Thoracic aorta (tissue), 2 donors: ENCODE measurements at regions not wholly inside any gene's neighbourhood (a gene's known extent, or its start where the extent isn't known, plus 50 kb on each side); places are given as distances from the start of the nearest gene placed in this dataset.

Experiments
- ATAC-seq: fragments of 150-250 bp; one replicate; pipeline ENCODE4 v1.8.0; 2017; ENCODE audit warnings: low read depth; ENCODE audit not compliant: insufficient number of reproducible peaks, low FRiP score
- DNase-seq: peaks from one replicate; pipeline ENCODE4 v3.0.0-alpha.2; 2020; ENCODE audit warnings: low spot score
- H3K27ac ChIP-seq, 2 donors: fragments of 200-600 bp; sonication (generic); 1 replicate in 1 of 2; 2 replicates in 1 of 2; pipeline ENCODE4 v1.5.1; 2016; ENCODE audit warnings: mild to moderate bottlenecking in 2 of 2, moderate library complexity in 2 of 2
- H3K27me3 ChIP-seq: fragments of 200-600 bp; sonication (generic); replicated peaks from 2 replicates; pipeline ENCODE4 v1.6.0; 2016; ENCODE audit warnings: mild to moderate bottlenecking; ENCODE audit not compliant: insufficient read depth
- H3K36me3 ChIP-seq: fragments of 200-600 bp; sonication (generic); one replicate; pipeline ENCODE4 v1.5.1; 2016
- H3K4me1 ChIP-seq, 2 donors: fragments of 200-600 bp; sonication (generic); 1 replicate in 1 of 2; 2 replicates in 1 of 2; pipeline versions ENCODE4 v1.5.1 to v1.6.0; 2016; ENCODE audit warnings: low read depth in 2 of 2, mild to moderate bottlenecking in 1 of 2; ENCODE audit not compliant: control insufficient read depth in 1 of 2
- H3K4me3 ChIP-seq: fragments of 200-600 bp; sonication (generic); 2 replicates; pipeline ENCODE4 v1.5.1; 2016; ENCODE audit warnings: mild to moderate bottlenecking
- H3K9me3 ChIP-seq: fragments of 200-600 bp; sonication (generic); 2 replicates; pipeline ENCODE4 v1.5.1; 2016
- CTCF ChIP-seq: fragments of 200-600 bp; sonication (generic); IDR thresholded peaks from one replicate; pipeline ENCODE4 v1.5.1; 2019; ENCODE audit warnings: antibody characterized with exemption

GRCh38 chr1:59083946-59084865, 212.7 kb upstream of the FGGY start:
- no peaks in the 10 kb centered on the region for H3K9me3 ChIP-seq
- H3K4me3 ChIP-seq, result no peak overlapping the region
- no peaks in the 10 kb centered on the region for H3K36me3 ChIP-seq
- DNase-seq (no peak), ATAC-seq (no peak)
- TF ChIP-seq CTCF, result no peak
- H3K4me1 ChIP-seq, result peaks cover 0 to 13% of the 10 kb centered on the region in 2 donors
- peak overlapping the region in 1 of 2 donors; percentile 69 for H3K27ac ChIP-seq
- no peaks in the 10 kb centered on the region for H3K27me3 ChIP-seq

GRCh38 chr1:59085101-59085500, 211.8 kb upstream of the FGGY start:
- ATAC-seq, result no peak
- Histone ChIP-seq H3K9me3 (peaks cover 4% of the 10 kb centered on the region), H3K4me1 (peaks cover 0 to 13% of the 10 kb centered on the region in 2 donors), H3K27me3 (no peaks in the 10 kb centered on the region), H3K27ac (no peak overlapping the region), H3K4me3 (no peak overlapping the region), H3K36me3 (no peaks in the 10 kb centered on the region)
- no peak for TF ChIP-seq CTCF
- DNase-seq, result no peak

- no peaks in the 10 kb centered on the region for H3K27me3 ChIP-seq
- H3K27ac ChIP-seq, result no peak overlapping the region
- no peak overlapping the region for H3K4me3 ChIP-seq
- ATAC-seq, result no peak
- H3K9me3 ChIP-seq, result peaks cover 4% of the 10 kb centered on the region
- H3K36me3 ChIP-seq, result no peaks in the 10 kb centered on the region
- peaks cover 0 to 4% of the 10 kb centered on the region in 2 donors for H3K4me1 ChIP-seq
- TF ChIP-seq CTCF, result no peak
- DNase-seq, result no peak
These were observed 207.7 kb upstream of the FGGY start for GRCh38 chr1:59089036-59089798.

GRCh38 chr1:59089922-59090457, 206.9 kb upstream of the FGGY start:
- no peaks in the 10 kb centered on the region for H3K36me3 ChIP-seq
- H3K4me1 ChIP-seq, result no peaks in the 10 kb centered on the region
- no peak for TF ChIP-seq CTCF
- no peak overlapping the region for H3K4me3 ChIP-seq
- no peaks in the 10 kb centered on the region for H3K27me3 ChIP-seq
- no peak overlapping the region for H3K27ac ChIP-seq
- peaks cover 4% of the 10 kb centered on the region for H3K9me3 ChIP-seq
- no peak for ATAC-seq
- DNase-seq, result no peak

- no peak for TF ChIP-seq CTCF
- no peak overlapping the region for H3K27ac ChIP-seq
- H3K27me3 ChIP-seq, result no peaks in the 10 kb centered on the region
- ATAC-seq (no peak), DNase-seq (no peak)
- no peaks in the 10 kb centered on the region for H3K4me1 ChIP-seq
- H3K9me3 ChIP-seq, result peaks cover 4% of the 10 kb centered on the region
- no peaks in the 10 kb centered on the region for H3K36me3 ChIP-seq
- no peak overlapping the region for H3K4me3 ChIP-seq
These were observed 204.8 kb upstream of the FGGY start for GRCh38 chr1:59092126-59092525.
